Fibroblast of lung (primary cell): ENCODE measurements at regions not wholly inside any gene's neighbourhood (a gene's known extent, or its start where the extent isn't known, plus 50 kb on each side); places are given as distances from the start of the nearest gene placed in this dataset.

Source experiments
- DNase-seq, 2 donors: peaks; one replicate each; pipeline versions ENCODE4 v3.0.0 to v3.0.0-alpha.2; 2010; ENCODE audit warnings: low read depth in 2 of 2
- H2AFZ ChIP-seq: 2 replicates; pipeline ENCODE4 v1.5.1; 2012; ENCODE audit warnings: low read length, control low read depth, inconsistent platforms
- H3K27ac ChIP-seq: 2 replicates; pipeline ENCODE4 v1.5.1; 2011; ENCODE audit warnings: low read length, control low read depth; ENCODE audit not compliant: insufficient read depth
- H3K27me3 ChIP-seq: 2 replicates; pipeline ENCODE4 v1.5.1; 2011; ENCODE audit warnings: mild to moderate bottlenecking, low read length; ENCODE audit not compliant: control insufficient read depth, insufficient read depth
- H3K36me3 ChIP-seq: 2 replicates; pipeline ENCODE4 v1.5.1; 2011; ENCODE audit warnings: low read length; ENCODE audit not compliant: control insufficient read depth, insufficient read depth
- H3K4me1 ChIP-seq: 2 replicates; pipeline ENCODE4 v1.5.1; 2011; ENCODE audit warnings: low read length; ENCODE audit not compliant: control insufficient read depth, insufficient read depth; ENCODE audit errors: extremely low read depth
- H3K4me2 ChIP-seq: 2 replicates; pipeline ENCODE4 v1.5.1; 2011; ENCODE audit warnings: low read length, control low read depth; ENCODE audit not compliant: insufficient read depth; ENCODE audit errors: extremely low read depth
- H3K4me3 ChIP-seq, 4 experiments: fragments of 200-600 bp in 1 of 4; sonication (generic) in 1 of 4; replicated peaks in 1 of 4; 2 replicates each; pipeline ENCODE4 v1.5.1; 2011 to 2016; ENCODE audit warnings: low read length in 4 of 4, low read depth in 3 of 4, mild to moderate bottlenecking in 3 of 4, control low read depth in 2 of 4, inconsistent platforms in 1 of 4, mixed read lengths in 1 of 4; ENCODE audit not compliant: insufficient read depth in 1 of 4; ENCODE audit errors: control extremely low read depth in 1 of 4
- H3K79me2 ChIP-seq: 2 replicates; pipeline ENCODE4 v1.5.1; 2012; ENCODE audit warnings: mild to moderate bottlenecking, low read length, inconsistent platforms; ENCODE audit not compliant: control insufficient read depth, insufficient read depth
- H3K9ac ChIP-seq: 2 replicates; pipeline ENCODE4 v1.5.1; 2011; ENCODE audit warnings: mild to moderate bottlenecking, low read length, control low read depth; ENCODE audit not compliant: insufficient read depth
- H3K9me3 ChIP-seq: 2 replicates; pipeline ENCODE4 v1.5.1; 2012; ENCODE audit warnings: low read depth, low read length; ENCODE audit not compliant: control insufficient read depth, insufficient read depth
- H4K20me1 ChIP-seq: 2 replicates; pipeline ENCODE4 v1.5.1; 2011; ENCODE audit warnings: low read length; ENCODE audit not compliant: control insufficient read depth, insufficient read depth; ENCODE audit errors: extremely low read depth
- EZH2 ChIP-seq: IDR thresholded peaks from 2 replicates; pipeline ENCODE4 v1.5.1; 2012; ENCODE audit warnings: low read length, control low read depth, mild to moderate bottlenecking; ENCODE audit errors: missing control alignments
- TF ChIP-seq, protein P1 (sequence below), 2 donors: IDR thresholded peaks in 1 of 2; conservative IDR thresholded peaks in 1 of 2; 1 replicate in 1 of 2; 2 replicates in 1 of 2; pipeline ENCODE4 v1.5.1; 2011 to 2012; ENCODE audit warnings: low read length in 2 of 2, control low read depth in 1 of 2, inconsistent platforms in 1 of 2, low read depth in 1 of 2, mild to moderate bottlenecking in 1 of 2

DNA sequence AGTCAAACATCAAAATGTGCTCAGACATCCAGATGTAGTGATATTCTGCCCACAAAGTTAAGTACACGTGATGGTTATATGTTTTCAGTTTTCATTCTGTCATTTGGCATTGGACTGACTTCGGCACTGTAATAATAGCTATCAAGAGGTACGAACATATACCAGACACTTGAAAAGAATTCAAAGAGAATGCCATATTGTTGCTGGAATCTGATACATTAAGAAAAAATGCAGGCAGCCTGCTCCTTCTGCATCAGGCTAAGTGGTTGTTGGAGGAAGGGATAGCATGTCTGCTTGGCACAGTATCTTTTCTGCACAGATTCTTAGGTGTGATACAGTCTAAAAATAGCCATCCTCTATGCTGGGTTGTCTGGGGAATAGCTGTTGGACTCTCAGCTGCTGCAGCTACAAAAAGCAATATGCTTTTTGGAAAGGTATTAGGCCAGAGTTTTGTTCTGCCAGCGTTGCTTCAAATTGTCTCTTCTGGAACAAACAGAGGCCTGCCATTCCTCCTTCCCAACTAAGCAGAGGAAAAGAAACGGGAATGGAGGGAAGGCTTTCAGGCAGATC, 892.6 kb downstream of the TBC1D22A start:
- no peak for TF ChIP-seq EZH2
- TF ChIP-seq, protein P1, sequence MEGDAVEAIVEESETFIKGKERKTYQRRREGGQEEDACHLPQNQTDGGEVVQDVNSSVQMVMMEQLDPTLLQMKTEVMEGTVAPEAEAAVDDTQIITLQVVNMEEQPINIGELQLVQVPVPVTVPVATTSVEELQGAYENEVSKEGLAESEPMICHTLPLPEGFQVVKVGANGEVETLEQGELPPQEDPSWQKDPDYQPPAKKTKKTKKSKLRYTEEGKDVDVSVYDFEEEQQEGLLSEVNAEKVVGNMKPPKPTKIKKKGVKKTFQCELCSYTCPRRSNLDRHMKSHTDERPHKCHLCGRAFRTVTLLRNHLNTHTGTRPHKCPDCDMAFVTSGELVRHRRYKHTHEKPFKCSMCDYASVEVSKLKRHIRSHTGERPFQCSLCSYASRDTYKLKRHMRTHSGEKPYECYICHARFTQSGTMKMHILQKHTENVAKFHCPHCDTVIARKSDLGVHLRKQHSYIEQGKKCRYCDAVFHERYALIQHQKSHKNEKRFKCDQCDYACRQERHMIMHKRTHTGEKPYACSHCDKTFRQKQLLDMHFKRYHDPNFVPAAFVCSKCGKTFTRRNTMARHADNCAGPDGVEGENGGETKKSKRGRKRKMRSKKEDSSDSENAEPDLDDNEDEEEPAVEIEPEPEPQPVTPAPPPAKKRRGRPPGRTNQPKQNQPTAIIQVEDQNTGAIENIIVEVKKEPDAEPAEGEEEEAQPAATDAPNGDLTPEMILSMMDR (conservative IDR thresholded peaks at IDR 0.05 in 1 of 2, IDR thresholded peaks at IDR 0.05 in 1 of 2; ENCODE audit: low read depth in 1 of 2, low read length in 2 of 2): no peak
- no peak for DNase-seq
- Histone ChIP-seq H3K36me3 (no peaks in the 10 kb centered on the region), H3K9ac (no peak overlapping the region), H3K4me2 (no peak overlapping the region), H4K20me1 (no peaks in the 10 kb centered on the region), H2AFZ (no peak overlapping the region), H3K27me3 (no peaks in the 10 kb centered on the region), H3K79me2 (no peaks in the 10 kb centered on the region), H3K4me3 (no peak overlapping the region), H3K4me1 (no peaks in the 10 kb centered on the region), H3K27ac (no peak overlapping the region), H3K9me3 (no peaks in the 10 kb centered on the region)

DNA sequence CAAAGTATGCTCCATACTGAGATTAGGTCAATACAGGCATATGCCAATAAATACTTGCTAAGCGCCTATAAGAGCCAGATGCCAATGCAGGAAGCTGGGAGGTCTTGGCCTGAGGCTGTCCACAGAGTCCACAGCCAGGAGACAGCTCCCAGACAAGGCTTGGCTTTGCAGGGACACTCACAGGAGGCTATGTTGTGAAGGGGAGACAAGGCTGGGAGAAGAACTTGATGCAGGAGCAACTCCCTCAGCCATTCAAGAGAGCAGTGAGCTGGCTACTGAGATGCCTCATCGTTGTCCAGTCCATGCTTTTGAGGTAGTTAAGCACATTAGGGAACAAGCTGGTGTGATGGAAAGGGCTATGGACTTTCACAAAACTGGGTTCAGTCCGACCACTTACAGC, 891.5 kb downstream of the TBC1D22A start:
- no peak for TF ChIP-seq EZH2
- TF ChIP-seq, protein P1 (conservative IDR thresholded peaks at IDR 0.05 in 1 of 2, IDR thresholded peaks at IDR 0.05 in 1 of 2; ENCODE audit: low read depth in 1 of 2, low read length in 2 of 2): no peak
- H3K9me3 ChIP-seq: no peaks in the 10 kb centered on the region
- no peaks in the 10 kb centered on the region for H3K36me3 ChIP-seq

DNA sequence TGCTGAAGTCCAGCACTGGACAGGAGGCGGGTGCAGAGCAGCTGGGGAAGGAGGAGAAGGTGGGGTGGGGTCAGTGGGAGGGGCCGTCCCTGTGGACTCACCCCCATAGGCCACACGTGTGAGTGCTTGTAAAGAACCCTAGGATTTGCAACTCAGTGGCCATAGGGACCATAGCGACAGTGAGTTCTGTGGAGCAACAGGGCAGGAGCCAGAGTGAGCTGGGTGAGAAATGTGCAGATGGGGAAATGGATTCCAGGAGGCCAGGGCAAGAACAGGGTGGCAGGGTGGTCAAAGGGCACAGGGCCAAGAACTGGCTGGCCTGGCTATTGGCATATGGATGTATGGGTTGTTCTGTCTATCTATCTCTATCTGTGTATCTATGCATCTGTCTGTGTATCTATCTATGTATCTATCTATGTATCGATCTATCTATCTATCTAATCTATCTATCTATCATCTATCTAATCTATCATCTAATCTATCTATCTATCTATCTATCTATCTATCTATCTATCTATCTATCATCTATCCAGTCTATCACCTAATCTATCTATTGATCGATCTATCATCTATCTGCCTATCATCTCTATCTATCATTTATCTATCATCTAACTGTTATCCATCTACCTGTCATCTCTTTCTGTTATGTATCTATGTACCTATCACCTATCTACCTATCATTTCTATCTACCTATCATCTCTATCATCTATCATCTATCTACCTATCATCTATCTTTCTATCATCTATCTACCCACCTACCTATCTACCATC, 889.0 kb downstream of the TBC1D22A start:
- Histone ChIP-seq H3K9me3 (peaks cover 4% of the 10 kb centered on the region), H3K79me2 (no peaks in the 10 kb centered on the region), H4K20me1 (no peaks in the 10 kb centered on the region), H3K27ac (no peak overlapping the region), H2AFZ (no peak overlapping the region), H3K27me3 (no peaks in the 10 kb centered on the region), H3K4me2 (no peak overlapping the region), H3K9ac (no peak overlapping the region), H3K4me3 (no peak overlapping the region), H3K36me3 (no peaks in the 10 kb centered on the region), H3K4me1 (no peaks in the 10 kb centered on the region)
- TF ChIP-seq, protein P1 (conservative IDR thresholded peaks at IDR 0.05 in 1 of 2, IDR thresholded peaks at IDR 0.05 in 1 of 2; ENCODE audit: low read depth in 1 of 2, low read length in 2 of 2): no peak
- TF ChIP-seq EZH2: no peak
- DNase-seq: no peak

More for the DNA sequence above, 891.5 kb downstream of the TBC1D22A start:
- H4K20me1 ChIP-seq: no peaks in the 10 kb centered on the region
- H3K4me1 ChIP-seq: no peaks in the 10 kb centered on the region
- H3K27ac ChIP-seq: no peak overlapping the region
- no peak overlapping the region for H3K4me3 ChIP-seq
- H3K9ac ChIP-seq: no peak overlapping the region
- H3K27me3 ChIP-seq: no peaks in the 10 kb centered on the region
- no peak overlapping the region for H2AFZ ChIP-seq
- H3K79me2 ChIP-seq: no peaks in the 10 kb centered on the region
- no peak overlapping the region for H3K4me2 ChIP-seq
- no peak for DNase-seq
